ENCODE measurements at regions not wholly inside any gene's neighbourhood (a gene's known extent, or its start where the extent isn't known, plus 50 kb on each side); places are given as distances from the start of the nearest gene placed in this dataset.
A peak's percentile ranks its signal among the peaks of the same experiment; 100 is the strongest.

GRCh38 chr2:20565101-20565622 is 85.7 kb downstream of the HS1BP3 start:
- in situ Hi-C loops (cut with MboI; ENCODE audit: low sequenced_read_pairs), result no loop called here
- POLR2A ChIA-PET (ENCODE audit: unreplicated experiment), result no interaction called here
- H3K14ac ChIP-seq (replicated peaks; ENCODE audit: low read depth, low read length), result no peak overlapping the region

More at GRCh38 chr2:20565101-20565622, 85.7 kb downstream of the HS1BP3 start:
- no peak for TF ChIP-seq USF2 (IDR thresholded peaks at IDR 0.05; ENCODE audit: low read depth, low read length)
- TF ChIP-seq RFX5 (IDR thresholded peaks at IDR 0.05; ENCODE audit: low read depth, low read length), result no peak
- no peak for TF ChIP-seq NFE2L2 (IDR thresholded peaks at IDR 0.05; ENCODE audit: low read depth, low read length)
- no peak for TF ChIP-seq MAFK (IDR thresholded peaks at IDR 0.05; ENCODE audit: low read depth, low read length)
- no peak for TF ChIP-seq SMC3 (IDR thresholded peaks at IDR 0.05; ENCODE audit: low read depth, low read length)
- H3K4ac ChIP-seq (ENCODE audit: low read depth, low read length), result peak overlapping the region; percentile 19
- H2BK20ac ChIP-seq (ENCODE audit: low read depth, low read length), result no peak overlapping the region
- no peaks in the 10 kb centered on the region for H3K79me1 ChIP-seq (ENCODE audit: low read depth in 1 of 2, low read length in 2 of 2)
- DNase-seq (no peak), ATAC-seq (ENCODE audit: low read depth) (no peak)
- peak overlapping the region; percentile 8 for H2AFZ ChIP-seq (replicated peaks; ENCODE audit: low read length, poor library complexity)
- no peak overlapping the region for H3K4me3 ChIP-seq (ENCODE audit: insufficient read depth, low read depth, low read length)
- H4K20me1 ChIP-seq (ENCODE audit: insufficient read depth, low read length), result no peaks in the 10 kb centered on the region; the same call in 1 of the 2 replicates
- H2BK120ac ChIP-seq (ENCODE audit: low read depth, low read length), result peak overlapping the region; percentile 33; the same call in 1 of the 2 replicates
- intact Hi-C loops (cut with micrococcal nuclease) (no loop called here), dilution Hi-C loops (cut with HindIII; ENCODE audit: low sequenced_read_pairs, unreplicated experiment) (no loop called here)
- H2BK5ac ChIP-seq (ENCODE audit: low read depth, low read length, poor library complexity, severe bottlenecking), result no peak overlapping the region
- H2AK9ac ChIP-seq (replicated peaks; ENCODE audit: low read depth, low read length, poor library complexity), result peak overlapping the region; percentile 66
- H3K56ac ChIP-seq (ENCODE audit: extremely low read depth, insufficient read depth, low read length), result no peak overlapping the region
- H3K9ac ChIP-seq (ENCODE audit: low read depth, low read length), result no peak overlapping the region
- no peak overlapping the region for H4K8ac ChIP-seq (ENCODE audit: low read depth in 2 of 2, low read length in 2 of 2)
- no peak overlapping the region for H3K23ac ChIP-seq (ENCODE audit: low read depth, low read length)
- no peaks in the 10 kb centered on the region for H3K27me3 ChIP-seq (ENCODE audit: control insufficient read depth, insufficient read depth, low read length)
- H2AK5ac ChIP-seq (ENCODE audit: low read depth, low read length), result peak overlapping the region; percentile 77
- H3K9me1 ChIP-seq (ENCODE audit: insufficient read depth, low read length), result peaks cover 17% of the 10 kb centered on the region
- no peaks in the 10 kb centered on the region for H3K9me3 ChIP-seq (ENCODE audit: control insufficient read depth, insufficient read depth, low read length)
- CTCF ChIA-PET, result no interaction called here
- no peak overlapping the region for H2BK15ac ChIP-seq (ENCODE audit: low read depth, low read length)
- no CpG with 5 or more reads among the region's 7 CpGs for WGBS, 2 experiments (ENCODE audit: extremely low coverage in 2 of 2, insufficient read length in 1 of 2)
- peaks cover 24% of the 10 kb centered on the region for H3K4me1 ChIP-seq (ENCODE audit: control insufficient read depth, insufficient read depth, low read length)
- H3K36me3 ChIP-seq (ENCODE audit: control insufficient read depth, insufficient read depth, low read length), result no peaks in the 10 kb centered on the region
- no peak overlapping the region for H4K5ac ChIP-seq (ENCODE audit: low read depth, low read length)
- H3K18ac ChIP-seq (ENCODE audit: low read depth, low read length), result no peak overlapping the region
- no TSS peak for BruUV-seq (replicated peaks)
- no peak overlapping the region; the same call in 1 of the 2 replicates for H4K91ac ChIP-seq (ENCODE audit: insufficient read depth, low read depth, low read length)
- no peak overlapping the region for H3K27ac ChIP-seq (ENCODE audit: insufficient read depth, low read length)
- no peak overlapping the region for H3K4me2 ChIP-seq (ENCODE audit: low read depth, low read length)
